H1 (cell line): ENCODE measurements at regions not wholly inside any gene's neighbourhood (a gene's known extent, or its start where the extent isn't known, plus 50 kb on each side); places are given as distances from the start of the nearest gene placed in this dataset.

Source experiments
- CTCF ChIA-PET: fragments of 300-600 bp; sonication (Branson Sonifier 250); formaldehyde crosslinking; loops from one replicate; lab custom pipeline; 2021; ENCODE audit not compliant: partially characterized antibody; lab: Charles Lee
- POLR2A ChIA-PET: fragments of 300-600 bp; sonication (Branson Sonifier 250); formaldehyde crosslinking; loops from one replicate; lab custom pipeline; 2021; ENCODE audit warnings: inconsistent platforms; ENCODE audit not compliant: partially characterized antibody; lab: Charles Lee
- DNase-seq, 2 experiments: peaks; one replicate each; pipeline versions ENCODE4 v3.0.0 to v3.0.0-alpha.2; 2010 to 2022; ENCODE audit warnings: low spot score in 2 of 2, low read depth in 1 of 2, mixed read lengths in 1 of 2
- FAIRE-seq: peaks from 2 replicates; lab custom pipeline; 2011; peaks lifted over from hg19 to GRCh38; lab: Jason Lieb, UNC
- H2AFZ ChIP-seq: 2 replicates; pipeline ENCODE4 v1.8.1; 2012; ENCODE audit warnings: low read length, inconsistent platforms
- H2AK5ac ChIP-seq: 2 replicates; pipeline ENCODE4 v1.6.1; 2013; ENCODE audit warnings: low read depth, low read length
- H2BK120ac ChIP-seq: replicated peaks from 2 replicates; pipeline ENCODE3; 2013; ENCODE audit warnings: low read depth, low read length, inconsistent platforms
- H2BK12ac ChIP-seq: 2 replicates; pipeline ENCODE4 v1.6.1; 2013; ENCODE audit warnings: low read depth, low read length
- H2BK15ac ChIP-seq: 2 replicates; pipeline ENCODE4 v1.6.1; 2013; ENCODE audit warnings: low read length
- H2BK20ac ChIP-seq: 2 replicates; pipeline ENCODE4 v1.6.1; 2013; ENCODE audit warnings: low read length
- H2BK5ac ChIP-seq: 2 replicates; pipeline ENCODE4 v1.6.1; 2013; ENCODE audit warnings: low read depth, low read length
- H3K14ac ChIP-seq: 2 replicates; pipeline ENCODE4 v1.6.1; 2013; ENCODE audit warnings: inconsistent platforms; ENCODE audit not compliant: insufficient read length
- H3K18ac ChIP-seq: 2 replicates; pipeline ENCODE4 v1.6.1; 2013; ENCODE audit warnings: low read length; ENCODE audit errors: extremely low read depth
- H3K23ac ChIP-seq: 2 replicates; pipeline ENCODE4 v1.6.1; 2013; ENCODE audit warnings: inconsistent platforms; ENCODE audit not compliant: insufficient read length
- H3K23me2 ChIP-seq: 2 replicates; pipeline ENCODE4 v1.6.1; 2013; ENCODE audit warnings: low read depth, low read length
- H3K27ac ChIP-seq: 2 replicates; pipeline ENCODE4 v1.6.1; 2011; ENCODE audit warnings: low read depth, low read length, inconsistent platforms
- H3K27me3 ChIP-seq, 4 experiments: replicated peaks in 1 of 4; 1 replicate in 1 of 4; 2 replicates in 3 of 4; pipeline versions ENCODE4 v1.6.1 to v1.8.1; 2011 to 2013; ENCODE audit warnings: low read length in 3 of 4, mild to moderate bottlenecking in 3 of 4, inconsistent platforms in 2 of 4, mixed read lengths in 2 of 4, moderate library complexity in 1 of 4; ENCODE audit not compliant: control insufficient read depth in 3 of 4, insufficient read depth in 3 of 4; ENCODE audit errors: extremely low read depth in 1 of 4
- H3K36me3 ChIP-seq, 4 experiments: 2 replicates each; pipeline versions ENCODE4 v1.6.1 to v1.8.1; 2011 to 2013; ENCODE audit warnings: mild to moderate bottlenecking in 4 of 4, low read length in 3 of 4, moderate library complexity in 2 of 4, control low read depth in 1 of 4, inconsistent platforms in 1 of 4; ENCODE audit not compliant: insufficient read depth in 4 of 4, control insufficient read depth in 2 of 4
- H3K4ac ChIP-seq: replicated peaks from 2 replicates; pipeline ENCODE3; 2013; ENCODE audit warnings: low read length, low read depth, mixed read lengths, inconsistent platforms; ENCODE audit not compliant: insufficient read length
- H3K4me1 ChIP-seq, 4 experiments: replicated peaks in 1 of 4; 1 replicate in 1 of 4; 2 replicates in 3 of 4; pipeline versions ENCODE4 v1.6.1 to v1.8.1; 2011 to 2013; ENCODE audit warnings: low read length in 3 of 4, inconsistent platforms in 2 of 4, mixed read lengths in 1 of 4; ENCODE audit not compliant: insufficient read depth in 4 of 4, control insufficient read depth in 3 of 4
- H3K4me2 ChIP-seq, 2 experiments: 2 replicates each; pipeline versions ENCODE4 v1.6.1 to v1.8.1; 2011 to 2013; ENCODE audit warnings: low read depth in 2 of 2, low read length in 2 of 2, control low read depth in 1 of 2, inconsistent platforms in 1 of 2, mild to moderate bottlenecking in 1 of 2; ENCODE audit not compliant: insufficient read depth in 1 of 2
- H3K4me3 ChIP-seq, 4 experiments: fragments of 200-600, 300-600 bp in 1 of 4; sonication (generic), shearing (Covaris generic), sonication (Bioruptor Twin) in 1 of 4; 2 replicates each; pipeline versions ENCODE4 v1.5.1 to v1.8.1; 2011 to 2016; ENCODE audit warnings: low read length in 4 of 4, low read depth in 3 of 4, control low read depth in 2 of 4, inconsistent platforms in 2 of 4, mild to moderate bottlenecking in 2 of 4, mixed read lengths in 1 of 4, moderate library complexity in 1 of 4; ENCODE audit not compliant: insufficient read depth in 2 of 4; ENCODE audit errors: extremely low read depth in 1 of 4
- H3K56ac ChIP-seq: replicated peaks from 2 replicates; pipeline ENCODE3; 2013; ENCODE audit warnings: low read depth, mild to moderate bottlenecking, mixed read lengths, low read length, inconsistent platforms; ENCODE audit not compliant: insufficient read length
- H3K79me1 ChIP-seq: 2 replicates; pipeline ENCODE4 v1.6.1; 2013; ENCODE audit warnings: low read depth, low read length, control low read depth
- H3K79me2 ChIP-seq, 2 experiments: 2 replicates each; pipeline versions ENCODE4 v1.6.1 to v1.8.1; 2012 to 2013; ENCODE audit warnings: low read length in 2 of 2, mild to moderate bottlenecking in 2 of 2, inconsistent platforms in 1 of 2; ENCODE audit not compliant: insufficient read depth in 2 of 2, control insufficient read depth in 1 of 2
- H3K9ac ChIP-seq, 4 experiments: replicated peaks in 1 of 4; 1 replicate in 1 of 4; 2 replicates in 3 of 4; pipeline versions ENCODE4 v1.6.1 to v1.8.1; 2011 to 2013; ENCODE audit warnings: low read depth in 3 of 4, low read length in 3 of 4, control low read depth in 2 of 4, mild to moderate bottlenecking in 2 of 4, moderate library complexity in 2 of 4, inconsistent platforms in 1 of 4; ENCODE audit errors: extremely low read depth in 1 of 4
- H3K9me3 ChIP-seq, 2 experiments: 2 replicates each; pipeline versions ENCODE4 v1.6.1 to v1.8.1; 2012 to 2013; ENCODE audit warnings: mild to moderate bottlenecking in 2 of 2, moderate library complexity in 2 of 2, control low read depth in 1 of 2, inconsistent platforms in 1 of 2, low read depth in 1 of 2, low read length in 1 of 2, mixed read lengths in 1 of 2; ENCODE audit not compliant: insufficient read depth in 2 of 2
- H4K20me1 ChIP-seq, 2 experiments: replicated peaks in 1 of 2; 2 replicates each; pipeline versions ENCODE3 to v1.8.1; 2011 to 2013; ENCODE audit warnings: inconsistent platforms in 2 of 2, low read length in 2 of 2, mild to moderate bottlenecking in 1 of 2; ENCODE audit not compliant: insufficient read depth in 2 of 2, control insufficient read depth in 1 of 2
- H4K5ac ChIP-seq: 2 replicates; pipeline ENCODE4 v1.6.1; 2013; ENCODE audit warnings: low read length, low read depth, mixed read lengths, inconsistent platforms; ENCODE audit not compliant: insufficient read length
- H4K8ac ChIP-seq: 2 replicates; pipeline ENCODE4 v1.8.0; 2013; ENCODE audit warnings: mild to moderate bottlenecking, moderate library complexity, low read length, inconsistent platforms; ENCODE audit not compliant: insufficient read depth; ENCODE audit errors: extremely low read depth
- H4K91ac ChIP-seq: replicated peaks from 2 replicates; pipeline ENCODE3; 2013; ENCODE audit warnings: low read length, mixed read lengths, inconsistent platforms; ENCODE audit not compliant: insufficient read length
- ASH2L ChIP-seq: fragments of 200-600, 300-600 bp; sonication (generic); IDR thresholded peaks from one replicate; pipeline ENCODE4 v1.7.1; 2017; ENCODE audit warnings: low read length
- CBX8 ChIP-seq: fragments of 300-800, 300-1000 bp; sonication (generic); IDR thresholded peaks from 2 replicates; pipeline ENCODE4 v1.7.1; 2016; ENCODE audit warnings: low read depth, low read length, borderline replicate concordance
- GABPA ChIP-seq: IDR thresholded peaks from 2 replicates; pipeline ENCODE4 v1.6.1; 2011; ENCODE audit warnings: mild to moderate bottlenecking, low read length, moderate library complexity, borderline replicate concordance; ENCODE audit not compliant: insufficient read depth
- HDAC6 ChIP-seq: IDR thresholded peaks from one replicate; pipeline ENCODE4 v1.7.1; 2012; ENCODE audit warnings: low read depth, mild to moderate bottlenecking, inconsistent platforms, low read length, moderate library complexity
- KDM5A ChIP-seq: fragments of 200-600 bp; IDR thresholded peaks from 2 replicates; pipeline ENCODE4 v1.7.1; 2012; ENCODE audit warnings: mild to moderate bottlenecking, low read length, inconsistent platforms, mixed read lengths
- PHF8 ChIP-seq: fragments of 200-600 bp; sonication (generic); conservative IDR thresholded peaks from 2 replicates; pipeline ENCODE4 v1.7.1; 2012; ENCODE audit warnings: low read depth, mild to moderate bottlenecking, inconsistent platforms, low read length, moderate library complexity
- RAD21 ChIP-seq, 2 experiments: IDR thresholded peaks in 1 of 2; conservative IDR thresholded peaks in 1 of 2; 2 replicates each; pipeline ENCODE4 v1.6.1; 2011; ENCODE audit warnings: low read depth in 2 of 2, low read length in 2 of 2, improper control_type of control experiment in 1 of 2, inconsistent platforms in 1 of 2, mild to moderate bottlenecking in 1 of 2, moderate library complexity in 1 of 2
- SIN3A ChIP-seq, 2 experiments: IDR thresholded peaks in 1 of 2; conservative IDR thresholded peaks in 1 of 2; 2 replicates each; pipeline ENCODE4 v1.6.1; 2011 to 2012; ENCODE audit warnings: low read length in 2 of 2, improper control_type of control experiment in 1 of 2, low read depth in 1 of 2, mild to moderate bottlenecking in 1 of 2
- SP1 ChIP-seq: IDR thresholded peaks from 2 replicates; pipeline ENCODE4 v1.6.1; 2011; ENCODE audit warnings: low read depth, low read length
- SUZ12 ChIP-seq: fragments of 200-600 bp; sonication (generic); IDR thresholded peaks from 2 replicates; pipeline ENCODE4 v1.6.1; 2012; ENCODE audit warnings: mild to moderate bottlenecking, inconsistent platforms, low read length, moderate library complexity, mixed read lengths
- TAF7 ChIP-seq: optimal IDR thresholded peaks from 2 replicates; pipeline ENCODE3; 2011; ENCODE audit warnings: low read depth, mild to moderate bottlenecking, inconsistent platforms, low read length, moderate library complexity, borderline replicate concordance
- TBP ChIP-seq: IDR thresholded peaks from 2 replicates; pipeline ENCODE4 v1.6.1; 2011; ENCODE audit warnings: low read depth, low read length, improper control_type of control experiment
- TEAD4 ChIP-seq: IDR thresholded peaks from 2 replicates; pipeline ENCODE4 v1.6.1; 2012; ENCODE audit warnings: low read depth, low read length, inconsistent platforms, mixed read lengths
- USF2 ChIP-seq: IDR thresholded peaks from 2 replicates; pipeline ENCODE4 v1.6.1; 2011; ENCODE audit warnings: low read length, improper control_type of control experiment
- WGBS, 2 experiments: shearing (Covaris generic) in 1 of 2; methylation state at CpG; one replicate each; pipeline versions ENCODE4 v1.1.6 to v1.1.7; 2013 to 2015; ENCODE audit warnings: low lambda C conversion rate in 2 of 2, mixed read lengths in 2 of 2, inconsistent platforms in 1 of 2, low coverage in 1 of 2, missing lambda C conversion rate in 1 of 2; ENCODE audit not compliant: insufficient replicate concordance in 2 of 2, insufficient coverage in 1 of 2, insufficient read length in 1 of 2; ENCODE audit errors: extremely low coverage in 1 of 2, missing lambda C conversion rate in 1 of 2; 5-methylcytosine and 5-hydroxymethylcytosine counted together

DNA sequence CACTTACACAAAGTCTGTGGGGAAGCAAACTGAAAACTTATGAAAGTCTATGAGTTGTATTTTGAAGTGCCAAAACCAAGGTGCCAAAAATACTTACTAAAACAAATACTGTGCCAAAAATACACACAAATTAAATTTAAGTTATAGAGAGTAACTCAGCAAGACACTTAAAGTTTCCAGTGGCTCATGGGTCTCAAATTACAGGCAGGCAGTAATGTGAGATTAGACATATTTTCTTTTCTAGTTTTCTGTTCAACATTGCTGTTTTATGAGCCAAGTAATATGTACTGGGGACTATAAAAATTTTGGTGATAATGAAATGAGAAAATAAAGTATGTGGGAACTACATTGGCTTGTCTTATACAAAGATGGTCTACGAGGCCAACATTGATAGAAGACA is 172.2 kb upstream of the SNX2 start:
- Histone ChIP-seq H3K36me3 (no peaks in the 10 kb centered on the region), H3K27me3 (no peaks in the 10 kb centered on the region), H3K18ac (no peak overlapping the region), H3K23ac (no peak overlapping the region), H3K79me1 (no peaks in the 10 kb centered on the region), H3K27ac (no peak overlapping the region), H3K56ac (no peak overlapping the region), H4K5ac (no peak overlapping the region), H3K23me2 (no peaks in the 10 kb centered on the region; the same call in 1 of the 2 replicates), H2BK12ac (no peak overlapping the region), H3K14ac (no peak overlapping the region), H3K4me2 (no peak overlapping the region), H3K79me2 (no peaks in the 10 kb centered on the region), H3K4me3 (no peak overlapping the region), H4K8ac (no peak overlapping the region), H3K4me1 (no peaks in the 10 kb centered on the region), H2AFZ (no peak overlapping the region), H2BK5ac (no peak overlapping the region), H2BK15ac (no peak overlapping the region), H2BK120ac (no peak overlapping the region), H4K91ac (no peak overlapping the region), H2BK20ac (no peak overlapping the region), H3K4ac (no peak overlapping the region), H3K9me3 (peaks cover 20 to 40% of the 10 kb centered on the region in 2 experiments), H2AK5ac (no peak overlapping the region), H3K9ac (no peak overlapping the region), H4K20me1 (no peaks in the 10 kb centered on the region)
- 96% methylated on average over 1 of the region's 1 CpG; no CpG with 5 or more reads in 1 of the 2 experiments for whole genome bisulfite sequencing, 2 experiments
- ChIA-PET CTCF (no interaction called here), POLR2A (no interaction called here)
- FAIRE-seq (no peak), DNase-seq (no peak)
- TF ChIP-seq RAD21 (IDR thresholded peaks at IDR 0.05 in 1 of 2, conservative IDR thresholded peaks at IDR 0.05 in 1 of 2; ENCODE audit: low read depth in 2 of 2, low read length in 2 of 2): no peak
- no peak for TF ChIP-seq TBP
- no peak for TF ChIP-seq SUZ12
- no peak for TF ChIP-seq KDM5A
- no peak for TF ChIP-seq SIN3A (conservative IDR thresholded peaks at IDR 0.05 in 1 of 2, IDR thresholded peaks at IDR 0.05 in 1 of 2; ENCODE audit: low read depth in 1 of 2, low read length in 2 of 2)
- TF ChIP-seq USF2: no peak
- no peak for TF ChIP-seq TEAD4
- TF ChIP-seq ASH2L: no peak
- TF ChIP-seq HDAC6: no peak
- TF ChIP-seq GABPA: no peak
- no peak for TF ChIP-seq PHF8
- TF ChIP-seq TAF7: no peak
- TF ChIP-seq CBX8: no peak
- no peak for TF ChIP-seq SP1
